Esophagus muscularis mucosa (tissue), 3 donors: ENCODE measurements at regions not wholly inside any gene's neighbourhood (a gene's known extent, or its start where the extent isn't known, plus 50 kb on each side); places are given as distances from the start of the nearest gene placed in this dataset.

Experiments
- CTCF ChIP-seq, 3 experiments: fragments of 200-600 bp in 2 of 3; fragments of 450-650 bp in 1 of 3; sonication (generic) in 2 of 3; IDR thresholded peaks; one replicate each; pipeline ENCODE4 v1.5.1; 2017 to 2019; ENCODE audit warnings: antibody characterized with exemption in 3 of 3, mild to moderate bottlenecking in 2 of 3, moderate library complexity in 1 of 3
- POLR2A ChIP-seq: fragments of 450-650 bp; IDR thresholded peaks from one replicate; pipeline ENCODE4 v1.6.1; 2017; ENCODE audit warnings: antibody characterized with exemption, moderate library complexity, mild to moderate bottlenecking, low read depth
- POLR2AphosphoS5 ChIP-seq, 2 donors: sonication (generic); formaldehyde crosslinking; IDR thresholded peaks; one replicate each; pipeline ENCODE4 v1.6.1; 2017; ENCODE audit warnings: antibody characterized with exemption in 2 of 2

GRCh38 chr18:61637319-61637718 is 255.5 kb downstream of the RNF152 start:
- TF ChIP-seq CTCF (IDR thresholded peaks at IDR 0.05) (no peak), POLR2A (no peak), POLR2AphosphoS5 (IDR thresholded peaks at IDR 0.05) (no peak)
